ENCODE measurements at regions not wholly inside any gene's neighbourhood (a gene's known extent, or its start where the extent isn't known, plus 50 kb on each side); places are given as distances from the start of the nearest gene placed in this dataset.

DNA sequence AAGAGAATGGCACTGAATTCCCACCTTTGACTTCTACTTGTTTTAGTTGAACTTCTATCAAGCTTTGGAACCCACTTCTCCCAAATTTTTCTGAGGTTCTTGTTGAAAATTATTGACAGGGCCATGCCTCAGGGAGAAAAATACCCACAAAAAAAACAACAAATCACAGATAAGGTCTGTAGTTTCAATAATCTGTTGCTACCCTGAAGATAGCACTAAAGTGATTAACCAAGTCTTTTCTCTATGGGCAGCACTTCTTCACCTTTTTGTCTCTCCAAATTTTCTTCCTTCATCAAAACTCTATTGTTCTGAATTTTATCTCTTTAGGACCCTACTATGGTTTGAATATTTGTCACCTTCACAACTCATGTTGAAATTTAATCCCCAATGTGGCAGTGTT is 154.3 kb upstream of the FGF10 start:
- Histone ChIP-seq H3K27me3 (replicated peaks in 1 of 4; ENCODE audit: control insufficient read depth in 3 of 4, extremely low read depth in 1 of 4, insufficient read depth in 3 of 4, low read length in 3 of 4) (no peaks in the 10 kb centered on the region), H4K8ac (ENCODE audit: extremely low read depth, insufficient read depth, low read length) (no peak overlapping the region), H2BK5ac (ENCODE audit: low read depth, low read length) (no peak overlapping the region), H4K91ac (replicated peaks; ENCODE audit: insufficient read length, low read length) (no peak overlapping the region), H3K14ac (ENCODE audit: insufficient read length) (no peak overlapping the region), H3K36me3 (ENCODE audit: control insufficient read depth in 2 of 4, insufficient read depth in 4 of 4, low read length in 3 of 4) (no peaks in the 10 kb centered on the region), H4K5ac (ENCODE audit: insufficient read length, low read depth, low read length) (no peak overlapping the region), H3K27ac (ENCODE audit: low read depth, low read length) (no peak overlapping the region), H2AK5ac (ENCODE audit: low read depth, low read length) (no peak overlapping the region), H2BK12ac (ENCODE audit: low read depth, low read length) (no peak overlapping the region), H2BK20ac (ENCODE audit: low read length) (no peak overlapping the region), H2BK15ac (ENCODE audit: low read length) (no peak overlapping the region), H3K23ac (ENCODE audit: insufficient read length) (no peak overlapping the region), H3K79me2 (ENCODE audit: control insufficient read depth in 1 of 2, insufficient read depth in 2 of 2, low read length in 2 of 2) (no peaks in the 10 kb centered on the region), H3K9ac (replicated peaks in 1 of 4; ENCODE audit: extremely low read depth in 1 of 4, low read depth in 3 of 4, low read length in 3 of 4) (no peak overlapping the region), H3K9me3 (ENCODE audit: insufficient read depth in 2 of 2, low read depth in 1 of 2, low read length in 1 of 2) (no peaks in the 10 kb centered on the region), H2AFZ (ENCODE audit: low read length) (no peak overlapping the region), H3K4me2 (ENCODE audit: insufficient read depth in 1 of 2, low read depth in 2 of 2, low read length in 2 of 2) (no peak overlapping the region), H3K4me1 (replicated peaks in 1 of 4; ENCODE audit: control insufficient read depth in 3 of 4, insufficient read depth in 4 of 4, low read length in 3 of 4) (no peaks in the 10 kb centered on the region), H4K20me1 (replicated peaks in 1 of 2; ENCODE audit: control insufficient read depth in 1 of 2, insufficient read depth in 2 of 2, low read length in 2 of 2) (no peaks in the 10 kb centered on the region), H2BK120ac (replicated peaks; ENCODE audit: low read depth, low read length) (no peak overlapping the region), H3K18ac (ENCODE audit: extremely low read depth, low read length) (no peak overlapping the region), H3K23me2 (ENCODE audit: low read depth, low read length) (no peaks in the 10 kb centered on the region), H3K4me3 (ENCODE audit: extremely low read depth in 1 of 4, insufficient read depth in 2 of 4, low read depth in 3 of 4, low read length in 4 of 4) (no peak overlapping the region), H3K79me1 (ENCODE audit: low read depth, low read length) (no peaks in the 10 kb centered on the region), H3K4ac (replicated peaks; ENCODE audit: insufficient read length, low read depth, low read length) (no peak overlapping the region), H3K56ac (replicated peaks; ENCODE audit: insufficient read length, low read depth, low read length) (no peak overlapping the region)
- CTCF ChIA-PET (ENCODE audit: partially characterized antibody), result no interaction called here
- DNase-seq (ENCODE audit: low read depth in 1 of 2, low spot score in 2 of 2) (no peak), FAIRE-seq (no peak)
- POLR2A ChIA-PET (ENCODE audit: partially characterized antibody), result no interaction called here
- TF ChIP-seq EZH2 (IDR thresholded peaks at IDR 0.05; ENCODE audit: low read depth, low read length, severe bottlenecking), result no peak
- TF ChIP-seq TEAD4 (IDR thresholded peaks at IDR 0.05; ENCODE audit: low read depth, low read length), result no peak
- TF ChIP-seq HDAC2 (IDR thresholded peaks at IDR 0.05; ENCODE audit: borderline replicate concordance in 1 of 2, low read depth in 2 of 2, low read length in 2 of 2), result no peak
- TF ChIP-seq HDAC6 (IDR thresholded peaks at IDR 0.05; ENCODE audit: low read depth, low read length), result no peak
- no peak for TF ChIP-seq EGR1 (IDR thresholded peaks at IDR 0.05; ENCODE audit: borderline replicate concordance, low read depth, low read length)
- no peak for TF ChIP-seq RBBP5 (IDR thresholded peaks at IDR 0.05; ENCODE audit: borderline replicate concordance, low read depth, low read length)
- TF ChIP-seq RAD21 (IDR thresholded peaks at IDR 0.05 in 1 of 2, conservative IDR thresholded peaks at IDR 0.05 in 1 of 2; ENCODE audit: low read depth in 2 of 2, low read length in 2 of 2), result no peak
- TF ChIP-seq, protein P1, sequence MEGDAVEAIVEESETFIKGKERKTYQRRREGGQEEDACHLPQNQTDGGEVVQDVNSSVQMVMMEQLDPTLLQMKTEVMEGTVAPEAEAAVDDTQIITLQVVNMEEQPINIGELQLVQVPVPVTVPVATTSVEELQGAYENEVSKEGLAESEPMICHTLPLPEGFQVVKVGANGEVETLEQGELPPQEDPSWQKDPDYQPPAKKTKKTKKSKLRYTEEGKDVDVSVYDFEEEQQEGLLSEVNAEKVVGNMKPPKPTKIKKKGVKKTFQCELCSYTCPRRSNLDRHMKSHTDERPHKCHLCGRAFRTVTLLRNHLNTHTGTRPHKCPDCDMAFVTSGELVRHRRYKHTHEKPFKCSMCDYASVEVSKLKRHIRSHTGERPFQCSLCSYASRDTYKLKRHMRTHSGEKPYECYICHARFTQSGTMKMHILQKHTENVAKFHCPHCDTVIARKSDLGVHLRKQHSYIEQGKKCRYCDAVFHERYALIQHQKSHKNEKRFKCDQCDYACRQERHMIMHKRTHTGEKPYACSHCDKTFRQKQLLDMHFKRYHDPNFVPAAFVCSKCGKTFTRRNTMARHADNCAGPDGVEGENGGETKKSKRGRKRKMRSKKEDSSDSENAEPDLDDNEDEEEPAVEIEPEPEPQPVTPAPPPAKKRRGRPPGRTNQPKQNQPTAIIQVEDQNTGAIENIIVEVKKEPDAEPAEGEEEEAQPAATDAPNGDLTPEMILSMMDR (IDR thresholded peaks at IDR 0.05; ENCODE audit: control extremely low read depth in 1 of 3, insufficient read depth in 1 of 3, low read depth in 1 of 3, low read length in 3 of 3), result no peak
- TF ChIP-seq PHF8 (conservative IDR thresholded peaks at IDR 0.05; ENCODE audit: low read depth, low read length), result no peak
- no peak for TF ChIP-seq CHD1 (IDR thresholded peaks at IDR 0.05; ENCODE audit: low read depth, low read length)
- no peak for TF ChIP-seq SRF (IDR thresholded peaks at IDR 0.05; ENCODE audit: low read depth, low read length)

Measured in H1 (cell line).